ENCODE measurements at regions not wholly inside any gene's neighbourhood (a gene's known extent, or its start where the extent isn't known, plus 50 kb on each side); places are given as distances from the start of the nearest gene placed in this dataset.

DNA sequence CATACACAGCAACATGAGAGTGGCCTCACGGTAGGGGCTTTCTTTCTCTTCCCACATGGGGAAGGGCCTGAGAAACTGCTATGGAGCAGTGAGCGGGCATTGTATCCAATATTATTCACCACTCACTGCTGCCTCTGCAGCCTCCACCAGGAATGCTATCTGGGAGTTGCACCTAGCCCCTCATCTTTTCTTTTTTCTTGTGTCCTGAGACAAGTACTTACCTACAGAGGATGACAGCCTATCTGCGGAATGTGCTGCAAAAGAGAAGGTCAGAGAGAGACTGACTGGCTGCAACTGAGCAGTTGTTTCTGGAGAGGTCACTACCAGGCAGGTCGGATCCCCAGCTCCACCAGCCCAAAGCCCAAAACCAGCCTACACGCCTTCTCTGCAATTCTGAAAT is 52.1 kb upstream of the HTATIP2 start:
- no peaks in the 10 kb centered on the region for H3K36me3 ChIP-seq (ENCODE audit: insufficient read depth in 1 of 2, low read depth in 1 of 2)
- TF ChIP-seq, protein P1, sequence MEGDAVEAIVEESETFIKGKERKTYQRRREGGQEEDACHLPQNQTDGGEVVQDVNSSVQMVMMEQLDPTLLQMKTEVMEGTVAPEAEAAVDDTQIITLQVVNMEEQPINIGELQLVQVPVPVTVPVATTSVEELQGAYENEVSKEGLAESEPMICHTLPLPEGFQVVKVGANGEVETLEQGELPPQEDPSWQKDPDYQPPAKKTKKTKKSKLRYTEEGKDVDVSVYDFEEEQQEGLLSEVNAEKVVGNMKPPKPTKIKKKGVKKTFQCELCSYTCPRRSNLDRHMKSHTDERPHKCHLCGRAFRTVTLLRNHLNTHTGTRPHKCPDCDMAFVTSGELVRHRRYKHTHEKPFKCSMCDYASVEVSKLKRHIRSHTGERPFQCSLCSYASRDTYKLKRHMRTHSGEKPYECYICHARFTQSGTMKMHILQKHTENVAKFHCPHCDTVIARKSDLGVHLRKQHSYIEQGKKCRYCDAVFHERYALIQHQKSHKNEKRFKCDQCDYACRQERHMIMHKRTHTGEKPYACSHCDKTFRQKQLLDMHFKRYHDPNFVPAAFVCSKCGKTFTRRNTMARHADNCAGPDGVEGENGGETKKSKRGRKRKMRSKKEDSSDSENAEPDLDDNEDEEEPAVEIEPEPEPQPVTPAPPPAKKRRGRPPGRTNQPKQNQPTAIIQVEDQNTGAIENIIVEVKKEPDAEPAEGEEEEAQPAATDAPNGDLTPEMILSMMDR (IDR thresholded peaks at IDR 0.05): no peak
- ATAC-seq (no peak), DNase-seq (no peak)
- no peaks in the 10 kb centered on the region for H3K27me3 ChIP-seq (ENCODE audit: insufficient read depth in 3 of 3, low read length in 2 of 3)
- no peaks in the 10 kb centered on the region for H3K9me3 ChIP-seq
- H3K4me3 ChIP-seq: no peak overlapping the region
- H3K4me1 ChIP-seq: no peaks in the 10 kb centered on the region
- H3K27ac ChIP-seq: no peak overlapping the region
- intact Hi-C loops (cut with DNase I): no loop called here
- WGBS, 3 donors: 89 to 93% (median 92%) methylated on average over 5 of the region's 5 CpGs

DNA sequence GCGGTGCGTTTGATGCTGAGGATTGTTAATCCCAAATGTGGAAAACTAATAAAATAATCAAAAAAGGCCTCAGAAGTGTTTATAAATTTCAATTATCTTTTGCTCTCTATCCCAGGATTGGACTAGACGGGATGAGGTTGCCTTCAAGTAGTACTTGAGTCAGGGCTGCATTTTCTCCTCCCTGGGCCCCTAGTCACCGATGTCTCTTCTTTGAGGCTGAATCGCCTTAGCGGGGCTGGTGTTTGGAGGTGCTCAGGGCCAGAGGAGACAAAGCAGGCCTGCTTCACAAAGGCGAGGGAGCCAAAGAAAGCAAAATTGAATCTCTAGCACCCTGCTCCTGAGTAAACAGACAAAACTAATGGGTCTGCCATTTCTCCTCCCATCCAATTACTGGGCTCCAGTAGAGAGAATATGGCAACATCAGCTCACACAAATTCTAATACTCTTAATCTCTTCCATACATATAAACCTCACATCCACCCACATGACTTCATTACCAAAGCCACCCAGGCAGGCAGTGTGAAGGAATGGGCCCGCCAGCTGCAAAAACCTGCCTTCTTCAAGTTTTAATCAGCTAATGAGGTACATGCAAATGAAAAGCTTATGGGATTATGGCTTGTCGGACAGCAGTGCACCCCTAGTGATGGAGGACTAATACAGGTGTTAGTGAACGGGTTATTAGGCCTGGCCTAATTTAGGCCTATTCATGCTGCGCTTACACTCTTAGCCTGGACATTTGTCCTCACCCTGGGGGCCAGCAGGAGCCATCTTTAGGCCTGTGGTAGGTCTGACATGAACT is 52.7 kb upstream of the HTATIP2 start:
- 81 to 89% (median 84%) methylated on average over 11 of the region's 11 CpGs for WGBS, 3 donors
- Histone ChIP-seq H3K27me3 (ENCODE audit: insufficient read depth in 3 of 3, low read length in 2 of 3) (no peaks in the 10 kb centered on the region), H3K9me3 (no peaks in the 10 kb centered on the region), H3K36me3 (ENCODE audit: insufficient read depth in 1 of 2, low read depth in 1 of 2) (no peaks in the 10 kb centered on the region), H3K4me1 (no peaks in the 10 kb centered on the region), H3K27ac (no peak overlapping the region), H3K4me3 (no peak overlapping the region)
- intact Hi-C loops (cut with DNase I): no loop called here
- ATAC-seq (no peak), DNase-seq (no peak)
- TF ChIP-seq, protein P1 (IDR thresholded peaks at IDR 0.05): no peak

DNA sequence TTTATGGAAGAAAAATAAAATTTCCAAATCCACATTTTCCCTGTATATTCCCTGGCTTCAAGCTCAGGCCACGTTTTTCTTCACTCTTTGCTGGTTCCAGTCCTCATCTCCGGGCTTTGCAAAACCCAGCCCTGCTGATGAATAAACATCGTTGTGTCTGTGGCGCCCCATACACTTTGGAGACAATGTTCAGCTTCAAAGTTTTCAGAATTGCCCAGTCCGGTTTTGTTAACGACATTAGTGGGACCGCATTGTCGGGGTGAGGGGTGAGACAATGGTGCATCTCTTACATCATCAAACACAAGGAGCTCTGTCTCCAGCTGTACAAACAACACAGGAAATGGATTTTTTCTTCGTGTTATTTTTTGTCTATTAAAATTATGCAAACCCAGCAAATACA is 53.4 kb upstream of the HTATIP2 start:
- Histone ChIP-seq H3K27me3 (ENCODE audit: insufficient read depth in 3 of 3, low read length in 2 of 3) (no peaks in the 10 kb centered on the region), H3K4me3 (no peak overlapping the region), H3K4me1 (no peaks in the 10 kb centered on the region), H3K36me3 (ENCODE audit: insufficient read depth in 1 of 2, low read depth in 1 of 2) (no peaks in the 10 kb centered on the region), H3K9me3 (no peaks in the 10 kb centered on the region), H3K27ac (no peak overlapping the region)
- DNase-seq (no peak), ATAC-seq (no peak)
- intact Hi-C loops (cut with DNase I): no loop called here
- WGBS, 3 donors: 62 to 68% (median 64%) methylated on average over 9 of the region's 9 CpGs
- TF ChIP-seq, protein P1 (IDR thresholded peaks at IDR 0.05): no peak

DNA sequence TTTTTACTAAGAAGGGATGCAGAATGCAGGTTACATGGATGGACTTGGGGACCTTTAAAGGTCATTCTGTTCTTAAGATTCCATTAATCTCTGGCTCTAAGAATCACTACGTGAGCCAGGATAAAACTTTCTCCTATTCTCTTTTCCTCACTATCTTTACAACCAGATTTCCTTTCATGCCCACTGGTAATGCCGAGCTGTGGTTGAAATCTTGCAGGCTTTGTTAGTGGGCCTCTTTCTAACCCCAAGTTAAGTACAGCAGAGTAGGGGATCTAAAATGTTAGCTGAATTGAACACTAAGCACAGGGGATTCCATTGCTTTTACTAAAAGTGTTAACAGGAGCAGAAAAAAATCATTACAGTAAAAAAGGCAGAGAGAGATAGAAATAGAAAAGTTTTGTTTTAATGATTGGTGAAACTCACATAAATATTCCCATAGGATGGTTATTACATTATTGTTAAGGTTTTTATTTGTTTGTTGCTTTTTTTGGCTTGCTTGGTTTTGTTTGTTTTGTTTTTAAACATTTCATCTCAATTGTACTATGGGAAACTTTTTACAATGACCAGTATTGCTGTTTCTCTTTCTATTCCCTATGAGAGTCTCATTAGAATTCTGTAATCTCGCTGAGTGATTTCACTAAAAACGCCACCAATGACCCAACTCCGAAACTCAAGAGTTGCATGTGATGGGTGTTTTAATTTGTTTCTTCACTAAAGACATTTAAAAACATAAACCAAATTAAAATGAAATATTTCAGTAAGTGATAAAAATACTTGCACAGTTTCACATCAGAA is 54.1 kb upstream of the HTATIP2 start:
- Histone ChIP-seq H3K4me1 (no peaks in the 10 kb centered on the region), H3K9me3 (no peaks in the 10 kb centered on the region), H3K27me3 (ENCODE audit: insufficient read depth in 3 of 3, low read length in 2 of 3) (no peaks in the 10 kb centered on the region), H3K27ac (no peak overlapping the region), H3K36me3 (ENCODE audit: insufficient read depth in 1 of 2, low read depth in 1 of 2) (no peaks in the 10 kb centered on the region), H3K4me3 (no peak overlapping the region)
- intact Hi-C loops (cut with DNase I): no loop called here
- 88 to 90% (median 89%) methylated on average over 5 of the region's 5 CpGs for WGBS, 3 donors
- DNase-seq: no peak
- ATAC-seq: no peak
- TF ChIP-seq, protein P1 (IDR thresholded peaks at IDR 0.05): no peak
